Stimulated activated CD4-positive, alpha-beta T cell treated with anti-CD3 and anti-CD28 coated beads, Interleukin-1b, Interleukin-23, amount 100 ng/mL, for 48 hours (primary cell): ENCODE measurements at regions not wholly inside any gene's neighbourhood (a gene's known extent, or its start where the extent isn't known, plus 50 kb on each side); places are given as distances from the start of the nearest gene placed in this dataset.
"Not testable (repeated sequence)": the region's sequence is repeated elsewhere in the genome, so short reads cannot be mapped to it uniquely, and the experiment has no call there.

ENCODE experiments used
- DNase-seq: peaks from one replicate; pipeline ENCODE4 v3.0.0-alpha.2; 2020

DNA sequence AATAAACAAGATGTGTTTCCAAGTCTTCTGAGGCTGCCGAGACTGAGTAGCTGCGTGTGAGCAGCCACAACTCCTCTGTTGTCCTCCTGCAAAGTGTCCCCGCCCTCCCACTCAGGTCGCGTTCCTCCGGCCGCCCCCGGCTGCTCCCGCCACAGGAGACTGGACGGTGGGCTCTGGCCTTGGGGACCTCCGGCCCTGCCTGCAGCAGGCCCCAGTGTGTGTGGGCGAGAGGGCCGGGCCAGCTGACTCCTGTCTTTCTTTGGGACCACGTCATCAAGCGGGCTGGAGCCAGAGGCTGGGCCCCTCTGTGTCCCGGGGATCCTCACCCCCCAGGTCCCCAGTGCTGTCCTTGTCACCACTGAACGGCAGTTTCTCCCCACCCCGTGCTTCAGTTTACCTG is 175.3 kb downstream of the NPIPB11 start:
- no peak for DNase-seq

DNA sequence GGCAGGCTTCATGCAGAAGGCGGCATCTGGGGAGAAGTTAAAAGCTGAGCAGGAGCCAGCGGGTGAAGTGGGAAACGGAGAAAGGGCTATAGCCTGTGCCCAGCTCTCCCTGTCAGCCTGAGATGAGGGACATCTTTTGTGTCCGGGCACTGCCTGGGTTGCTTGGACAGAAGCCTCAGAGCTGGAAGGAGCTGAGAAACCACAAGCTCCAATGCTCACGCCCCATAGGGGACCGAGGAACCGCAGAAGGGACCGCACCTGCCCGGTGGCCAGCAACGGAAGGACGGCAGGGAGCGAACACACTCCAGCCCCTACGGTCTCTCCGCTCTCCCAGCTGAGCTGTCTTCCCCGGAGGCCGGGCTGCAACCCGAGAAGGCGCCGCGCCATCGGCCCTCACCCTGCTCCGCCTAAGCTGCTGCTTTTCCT is 175.8 kb downstream of the NPIPB11 start:
- no peak for DNase-seq

DNA sequence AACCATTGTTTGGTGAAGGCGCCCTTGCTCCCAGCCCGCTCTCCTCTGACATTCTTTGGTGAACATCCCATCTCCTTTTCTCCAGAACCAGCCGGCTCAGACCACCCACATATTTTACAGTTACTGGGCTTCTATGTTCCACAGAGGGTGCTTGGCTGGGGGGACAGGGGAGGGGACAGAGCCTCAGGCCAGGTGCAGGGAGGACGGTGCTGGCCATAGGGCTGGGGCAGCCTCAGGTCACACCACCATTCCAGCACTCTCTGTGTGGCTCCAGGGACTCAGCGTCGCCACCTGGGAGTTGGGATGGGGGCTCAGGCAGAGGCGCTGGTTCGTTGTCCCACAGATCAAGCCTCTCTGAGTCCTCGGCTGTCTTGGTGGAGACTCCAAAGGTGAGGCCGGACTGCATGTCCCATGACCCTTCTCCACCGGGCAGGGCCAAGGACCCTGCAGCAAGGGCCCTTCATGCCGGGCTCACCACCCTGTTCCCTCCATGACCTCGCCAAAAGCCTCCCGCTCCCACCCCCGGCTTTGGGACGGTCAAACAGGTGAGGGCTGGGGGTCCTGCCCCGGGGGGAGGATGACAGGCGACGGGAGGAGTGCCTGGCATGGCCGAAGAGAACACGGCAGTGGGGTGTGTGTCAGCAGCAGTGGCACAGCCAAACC is 176.4 kb downstream of the NPIPB11 start:
- DNase-seq, result not testable (repeated sequence)

DNA sequence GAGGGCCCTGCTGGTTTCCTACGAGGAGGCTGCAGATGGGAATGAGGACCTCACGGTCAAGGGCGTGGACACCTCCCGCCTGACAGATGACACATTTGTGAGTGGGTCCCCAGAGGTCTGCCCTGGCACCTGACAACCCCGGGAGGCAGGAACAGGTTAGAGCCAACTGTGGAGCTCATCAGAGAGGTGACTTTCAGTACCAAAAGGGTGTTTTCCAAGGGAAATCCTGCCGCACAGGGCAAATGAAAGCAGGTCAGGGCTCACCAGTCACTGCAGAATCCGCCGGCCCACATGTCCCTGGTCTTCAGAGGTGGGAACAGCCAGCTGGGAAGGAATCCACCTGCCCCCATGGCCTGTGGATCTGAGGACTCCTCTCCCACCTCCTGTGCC is 176.9 kb downstream of the NPIPB11 start:
- DNase-seq, result not testable (repeated sequence)

DNA sequence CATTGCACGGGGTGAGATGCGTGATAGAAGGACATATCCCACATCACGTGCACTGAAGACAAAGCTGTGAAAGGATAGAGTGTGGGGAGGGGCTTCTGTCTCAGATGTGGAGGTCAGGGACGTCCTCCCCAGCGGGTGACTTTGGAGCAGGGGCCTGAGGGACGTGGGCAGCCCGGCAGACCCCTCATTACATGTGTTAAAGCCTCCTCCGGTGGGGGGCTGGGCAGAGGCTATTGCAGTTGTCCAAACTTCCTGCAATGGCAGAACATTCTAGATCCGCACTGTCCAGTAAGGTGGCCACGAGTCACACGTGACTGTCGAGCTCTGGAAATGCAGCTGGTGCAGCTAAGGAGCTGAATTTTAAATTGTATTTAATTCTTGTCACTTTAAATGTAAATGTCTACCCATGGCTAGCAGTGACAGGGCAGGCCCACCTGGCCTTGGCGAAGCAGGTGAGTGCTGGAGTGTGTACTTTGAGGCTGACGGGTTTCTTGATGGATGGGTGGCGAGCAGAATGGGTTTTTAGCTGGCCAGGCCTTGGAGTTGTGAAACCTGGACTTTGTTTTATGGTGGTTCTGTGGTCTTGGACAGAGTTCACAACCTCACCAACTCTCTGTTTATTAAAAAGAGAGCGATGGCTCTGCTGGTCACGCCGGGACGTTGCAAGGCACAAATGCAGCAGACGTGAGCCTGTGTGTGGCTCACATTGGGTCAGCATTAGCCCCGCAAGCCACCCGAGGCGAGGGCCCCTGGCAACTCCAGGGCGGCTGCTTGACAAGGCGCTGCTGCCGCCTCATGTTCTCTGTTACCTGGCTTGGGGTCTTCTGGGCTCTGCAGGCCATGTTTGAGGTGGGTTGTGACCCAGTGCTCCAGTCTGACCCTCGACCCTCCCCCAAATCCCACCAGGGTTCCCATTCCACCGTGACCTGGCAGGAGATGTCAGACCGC is 177.6 kb downstream of the NPIPB11 start:
- not testable (repeated sequence) for DNase-seq

DNA sequence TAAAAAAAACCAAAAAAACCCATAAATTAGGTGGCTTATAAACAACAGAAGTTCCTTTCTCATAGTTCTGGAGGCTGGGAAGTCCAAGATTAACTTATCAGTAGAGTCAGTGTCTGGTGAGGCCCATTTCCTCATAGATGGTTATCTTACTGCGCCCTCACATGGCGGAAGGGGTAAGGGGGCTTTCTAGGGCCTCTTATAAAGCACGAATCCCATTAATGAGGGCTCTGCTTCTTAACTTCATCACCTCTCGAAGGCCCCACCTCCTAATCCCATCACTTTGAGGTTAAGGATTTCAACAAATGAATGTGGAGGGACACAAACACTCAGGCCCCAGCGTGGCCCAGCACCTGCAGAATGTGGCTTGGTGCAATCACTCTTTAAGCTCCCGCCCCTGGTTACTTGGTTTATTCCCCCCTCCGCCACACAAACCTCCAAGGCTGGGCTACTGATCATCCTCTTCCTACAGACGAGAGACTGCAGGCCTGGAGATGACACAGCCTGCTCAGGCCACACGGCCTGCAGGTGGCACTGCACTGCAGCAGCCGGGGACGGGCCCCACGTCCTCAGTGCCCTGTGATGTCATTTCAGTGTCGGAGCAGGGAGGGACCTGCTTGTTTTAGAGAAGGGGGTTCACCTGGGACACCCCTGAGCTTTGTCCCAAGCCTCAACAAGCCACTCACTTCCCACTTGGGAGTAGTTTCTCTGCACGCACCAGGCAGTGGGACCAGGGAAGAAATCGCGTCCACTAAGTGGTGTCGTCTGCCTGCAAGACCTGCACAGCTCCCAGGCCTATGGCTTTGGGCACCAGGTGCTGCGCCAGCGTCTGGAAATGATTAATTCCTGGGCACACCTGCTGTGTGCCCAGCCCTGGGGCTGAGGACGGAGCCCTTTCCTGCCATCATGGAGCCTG is 178.5 kb downstream of the NPIPB11 start:
- DNase-seq, result peak; percentile 62

DNA sequence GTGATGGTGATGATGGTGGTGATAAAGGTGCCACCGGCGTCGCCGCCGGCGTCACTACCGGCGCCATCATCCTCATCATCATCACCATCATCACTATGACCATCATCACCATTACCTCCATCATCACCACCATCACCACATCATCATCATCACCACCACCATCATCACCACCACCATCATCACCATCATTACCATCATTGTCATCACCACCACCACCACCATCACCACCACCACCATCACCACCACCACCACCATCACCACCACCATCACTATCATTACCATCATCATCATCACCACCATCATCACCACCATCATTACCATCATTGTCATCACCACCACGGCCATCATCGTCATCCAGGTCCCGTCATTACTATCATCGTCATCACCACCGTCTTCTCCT is 179.7 kb downstream of the NPIPB11 start:
- DNase-seq, result no peak

DNA sequence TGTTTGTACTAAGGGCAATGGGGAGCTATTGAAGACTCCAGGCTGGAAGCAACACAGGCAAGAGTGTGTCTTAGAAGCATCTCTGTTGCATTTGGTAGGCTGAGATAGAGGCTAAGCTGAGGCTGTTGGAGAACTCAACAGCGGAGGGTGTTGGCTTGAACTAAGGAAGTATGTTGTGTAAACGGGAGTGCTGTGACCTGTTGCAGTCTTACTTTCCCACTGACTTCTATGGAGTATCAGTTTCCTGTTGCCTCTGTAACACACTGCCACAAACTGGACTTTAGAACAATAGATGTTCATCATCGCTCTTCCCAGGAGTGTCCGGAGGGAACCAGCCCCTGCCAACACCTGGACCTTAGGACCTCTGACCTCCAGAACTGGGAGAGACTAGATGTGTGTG is 181.8 kb downstream of the NPIPB11 start:
- DNase-seq, result not testable (repeated sequence)

DNA sequence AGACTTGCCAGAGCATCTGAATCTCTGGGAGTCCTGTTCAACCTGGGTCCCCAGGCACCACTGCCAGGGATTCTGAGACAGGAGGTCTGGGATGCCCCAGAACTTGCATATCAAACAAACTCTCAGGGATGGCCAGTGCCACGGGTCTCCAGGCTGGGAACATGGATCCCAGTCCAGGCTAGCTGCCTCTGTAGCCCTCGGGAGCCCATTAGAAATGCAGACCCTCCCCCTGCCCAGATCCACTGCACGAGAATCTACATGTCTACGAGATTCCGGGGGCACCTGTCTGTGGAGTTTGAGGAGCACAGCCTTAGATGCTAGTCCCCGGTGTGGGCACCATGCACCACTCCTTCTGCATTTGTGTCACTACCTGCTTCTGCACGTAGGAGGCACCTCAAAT is 183.9 kb downstream of the NPIPB11 start:
- not testable (repeated sequence) for DNase-seq

DNA sequence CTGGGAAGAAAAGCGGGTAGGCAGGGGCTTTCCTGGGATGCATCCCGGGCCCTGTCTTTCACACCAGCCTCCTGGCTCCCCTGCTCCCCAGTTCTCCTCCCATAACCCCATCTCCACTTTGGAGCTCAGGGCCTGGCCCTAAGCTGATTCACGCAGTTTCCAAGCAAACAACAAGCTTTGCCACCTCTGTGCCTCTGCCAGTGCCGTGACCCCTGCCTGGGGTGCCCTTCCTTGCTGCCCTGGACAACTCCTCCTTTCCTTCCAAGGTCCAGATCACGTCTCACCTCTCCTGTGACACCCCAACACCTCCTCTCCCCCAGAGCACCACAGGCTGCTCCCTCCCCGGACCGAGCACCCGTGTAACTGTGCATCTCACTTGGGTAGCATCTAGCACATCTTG is 184.5 kb downstream of the NPIPB11 start:
- not testable (repeated sequence) for DNase-seq

DNA sequence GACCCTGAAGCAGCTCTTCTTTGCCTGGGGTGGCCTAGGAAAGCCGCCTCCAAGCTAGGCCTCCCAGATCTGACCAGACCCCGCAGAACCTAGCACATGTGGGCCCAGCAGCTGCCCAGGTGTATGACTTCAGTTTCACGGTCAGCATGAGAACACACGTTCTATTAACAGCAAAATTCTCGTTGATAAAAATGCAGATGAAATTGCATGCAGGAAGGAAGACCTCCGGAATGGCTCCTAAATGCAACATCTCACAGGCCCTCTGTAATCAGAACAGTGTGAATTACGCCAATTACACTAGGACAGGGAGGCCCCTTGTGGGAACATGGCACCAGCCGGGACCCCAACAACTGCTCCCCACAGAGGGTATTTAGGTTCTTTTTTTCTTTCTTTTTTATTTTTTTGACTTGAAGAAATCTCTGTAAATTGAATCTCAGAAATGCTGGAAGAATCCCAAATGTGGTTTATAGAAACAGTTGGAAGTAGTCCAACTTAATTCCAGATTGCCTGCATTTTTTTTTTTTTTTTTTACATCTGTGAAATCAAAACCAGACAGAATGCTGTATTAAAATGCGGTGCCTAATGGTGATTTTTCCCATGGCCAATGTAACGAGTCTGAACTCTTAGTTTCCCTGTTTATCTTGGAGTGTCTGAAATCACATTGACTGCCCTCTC is 185.1 kb downstream of the NPIPB11 start:
- DNase-seq, result not testable (repeated sequence)

DNA sequence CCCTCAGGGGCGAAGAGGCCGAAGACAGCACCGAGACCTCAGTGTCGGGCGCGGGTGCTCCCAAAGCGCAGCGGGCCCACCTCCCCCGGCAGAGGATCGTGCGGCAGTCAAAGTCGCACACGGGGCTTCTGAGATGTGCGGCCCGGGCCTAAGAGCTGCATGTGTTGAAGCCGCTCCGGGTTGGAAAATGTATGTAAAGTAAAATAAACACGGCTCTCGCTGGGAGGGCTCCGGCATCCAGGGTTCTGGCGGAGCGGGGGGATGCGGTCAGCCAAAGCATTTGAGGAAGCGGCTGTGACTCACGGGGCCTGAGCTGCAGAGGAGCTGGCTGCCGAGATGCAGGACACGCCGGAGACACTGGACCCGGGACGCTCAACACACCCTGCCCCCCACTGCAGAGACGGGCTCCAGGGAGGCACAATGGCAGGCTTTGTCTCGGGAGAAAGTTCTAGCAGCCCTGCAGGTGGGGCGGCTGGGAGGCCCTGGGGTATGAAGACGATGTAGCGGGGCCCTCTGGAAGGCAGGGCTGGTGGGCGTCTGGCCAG is 185.8 kb downstream of the NPIPB11 start:
- not testable (repeated sequence) for DNase-seq

DNA sequence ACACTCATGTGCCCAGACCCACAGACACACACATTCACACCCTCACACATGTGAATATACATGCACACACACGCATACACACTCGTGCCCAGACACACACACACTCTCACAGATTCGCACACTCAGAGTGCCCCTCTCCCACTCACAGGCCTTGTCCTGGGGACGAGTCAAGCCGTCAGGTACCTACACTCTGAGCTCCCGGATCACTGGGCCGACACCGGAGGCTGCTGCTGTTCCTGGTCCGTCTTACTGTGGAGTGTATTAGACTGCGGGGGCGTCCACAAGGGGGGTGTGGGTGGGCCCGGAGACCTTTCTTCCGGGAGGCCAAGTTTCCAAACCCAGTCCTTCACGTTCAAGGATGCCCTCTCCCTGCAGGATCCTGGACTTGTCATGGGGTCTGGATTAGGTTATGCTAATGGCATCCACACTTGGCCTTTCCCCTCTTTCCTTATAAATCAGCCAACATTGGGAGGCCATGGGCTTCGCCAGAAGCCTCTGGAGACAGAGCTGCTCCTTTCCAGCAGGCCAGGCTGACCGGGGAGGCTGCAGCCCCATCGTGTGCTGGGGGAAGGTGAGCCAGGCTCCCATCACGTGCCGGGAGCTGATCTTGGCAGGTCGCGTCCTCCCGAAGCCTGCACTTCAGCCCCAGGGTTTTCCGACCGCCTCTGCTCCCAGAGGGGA is 186.4 kb downstream of the NPIPB11 start:
- not testable (repeated sequence) for DNase-seq

DNA sequence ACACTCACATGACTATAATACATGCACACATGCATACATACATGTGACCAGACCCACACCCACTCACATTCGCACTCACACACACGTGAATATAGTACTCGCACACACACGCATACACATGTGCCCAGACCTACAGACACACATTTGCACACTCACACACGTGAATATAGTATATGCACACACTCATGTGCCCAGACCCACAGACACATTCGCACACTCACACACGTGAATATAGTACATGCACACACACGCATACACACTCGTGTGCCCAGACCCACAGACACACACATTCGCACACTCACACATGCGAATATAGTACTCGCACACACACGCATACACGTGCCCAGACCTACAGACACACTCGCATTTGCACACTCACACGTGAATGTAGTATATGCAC is 186.9 kb downstream of the NPIPB11 start:
- not testable (repeated sequence) for DNase-seq

DNA sequence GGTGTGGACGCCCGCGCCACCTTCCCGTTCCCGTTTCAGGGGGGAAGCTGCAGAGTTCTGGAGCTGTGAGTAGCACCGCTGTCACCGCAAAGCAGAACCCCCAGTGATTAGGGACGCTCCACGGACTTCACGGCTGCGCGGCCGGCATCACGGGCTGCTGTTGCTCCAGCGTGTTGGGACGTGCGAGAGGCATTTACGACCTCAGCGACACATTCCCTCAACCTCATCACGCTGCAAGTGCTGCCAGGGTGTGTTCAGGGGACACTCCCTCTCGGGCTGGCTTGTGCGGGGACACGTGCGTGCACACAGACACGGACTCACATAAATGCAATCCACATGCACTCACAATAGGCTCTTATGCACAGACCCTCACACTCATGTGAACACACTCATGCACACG is 187.9 kb downstream of the NPIPB11 start:
- not testable (repeated sequence) for DNase-seq

DNA sequence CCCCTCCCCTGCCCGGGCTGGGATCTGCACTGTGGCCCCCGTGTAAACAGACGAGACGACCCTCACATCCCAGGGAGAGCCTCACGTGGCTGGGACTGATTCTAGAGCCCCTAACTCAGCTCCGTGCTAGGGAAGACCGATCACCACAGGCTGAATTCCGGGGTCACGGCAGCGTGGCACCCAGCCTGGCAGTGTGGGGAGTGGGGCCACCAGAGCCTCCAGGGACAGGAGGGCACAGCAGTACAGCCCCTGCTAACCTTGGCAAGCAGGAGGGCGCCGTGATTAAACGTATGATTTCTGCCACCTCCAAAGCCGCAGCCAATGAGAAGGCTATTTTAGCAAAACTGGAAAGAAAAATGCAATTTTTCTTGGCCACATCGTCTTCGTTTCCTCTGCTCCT is 188.3 kb downstream of the NPIPB11 start:
- not testable (repeated sequence) for DNase-seq

DNA sequence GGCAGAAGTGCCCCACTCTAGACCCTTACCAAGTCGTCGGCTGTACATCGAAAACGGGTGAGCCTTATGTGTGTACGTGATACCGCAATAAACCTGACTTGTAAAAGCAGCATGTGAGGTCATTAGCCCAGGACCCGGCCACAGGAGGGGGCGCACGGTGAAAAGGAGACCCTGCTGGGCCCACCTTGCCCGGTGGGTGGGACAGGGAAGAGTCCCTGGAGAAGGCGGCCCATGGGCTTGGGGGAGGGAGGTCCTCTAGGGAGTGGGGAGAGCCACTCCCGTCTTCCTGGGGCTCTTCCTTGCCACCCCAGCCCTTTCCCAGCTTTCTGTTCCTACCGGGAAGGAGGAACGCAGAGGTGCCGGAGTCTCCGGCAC is 188.8 kb downstream of the NPIPB11 start:
- not testable (repeated sequence) for DNase-seq

DNA sequence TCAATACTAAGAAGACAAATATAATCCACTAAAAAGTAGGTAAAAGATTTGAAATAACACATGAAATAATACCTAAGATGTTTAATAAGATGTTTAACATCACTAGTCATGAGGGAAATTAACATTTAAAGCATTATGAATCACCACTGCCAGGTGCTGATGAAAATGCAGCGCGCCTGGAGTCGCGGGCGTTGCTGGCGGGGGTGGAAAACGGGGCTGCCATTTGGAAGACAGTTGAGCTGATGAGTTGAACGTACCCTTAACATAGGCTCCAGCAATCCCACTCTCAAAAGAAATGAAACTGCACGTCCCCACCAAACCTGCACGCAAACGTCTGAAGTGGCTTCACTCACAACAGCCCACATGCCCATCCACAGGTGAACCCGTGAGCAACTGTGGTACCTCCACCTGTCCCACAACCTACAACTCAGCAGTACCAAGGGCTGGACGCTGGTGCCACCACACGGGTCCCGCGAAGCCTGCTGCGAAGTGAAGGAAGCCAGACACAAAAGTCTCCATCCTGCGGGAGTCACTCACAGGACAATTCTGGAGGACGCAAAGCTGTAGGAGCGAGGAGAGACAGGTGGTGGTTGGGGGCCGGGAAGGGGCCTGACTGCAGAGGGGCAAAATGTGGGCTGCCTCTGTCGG is 189.3 kb downstream of the NPIPB11 start:
- DNase-seq, result not testable (repeated sequence)

DNA sequence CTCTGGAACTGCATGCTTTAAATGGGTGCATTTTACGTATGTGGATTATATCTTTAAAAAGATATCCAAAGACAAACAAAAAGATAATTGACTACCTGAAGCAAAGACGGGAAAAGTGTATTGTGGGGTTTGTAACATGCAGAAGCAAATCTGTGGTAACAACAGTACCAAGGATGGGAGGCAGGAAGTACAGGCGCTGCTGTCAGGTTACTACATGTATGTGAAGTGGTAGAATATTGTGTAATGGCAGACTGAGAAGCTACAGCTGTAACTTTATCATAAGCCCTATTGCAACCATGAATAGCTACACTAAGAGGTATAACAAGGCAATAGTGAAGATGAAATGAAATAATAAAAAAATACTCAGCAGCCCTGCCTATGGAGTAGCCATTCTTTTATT is 192.7 kb downstream of the NPIPB11 start:
- not testable (repeated sequence) for DNase-seq

DNA sequence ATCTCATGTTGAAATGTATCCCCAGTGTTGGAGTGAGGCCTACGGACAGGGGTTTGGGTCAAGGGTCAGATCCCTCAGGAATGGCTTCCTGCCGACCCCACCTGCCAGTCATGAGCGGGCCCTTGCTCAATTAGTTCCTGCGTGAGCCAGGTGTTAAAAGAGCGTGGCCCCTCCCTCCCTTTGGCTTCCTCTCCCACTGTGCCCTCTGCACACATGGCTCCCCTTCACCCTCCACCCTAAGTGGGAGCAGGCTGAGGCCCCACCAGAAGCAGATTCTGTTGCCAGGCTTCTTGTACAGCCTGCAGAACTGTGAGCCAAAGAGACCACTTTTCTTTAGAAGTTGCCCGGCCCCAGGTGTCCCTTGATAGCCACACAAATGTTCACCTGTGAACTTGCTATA is 193.3 kb downstream of the NPIPB11 start:
- DNase-seq, result not testable (repeated sequence)
